ENCODE measurements at regions not wholly inside any gene's neighbourhood (a gene's known extent, or its start where the extent isn't known, plus 50 kb on each side); places are given as distances from the start of the nearest gene placed in this dataset.

- no peak for DNase-seq
Measured at GRCh38 chrX:87727620-87728019, 210.0 kb downstream of the KLHL4 start.

DNA sequence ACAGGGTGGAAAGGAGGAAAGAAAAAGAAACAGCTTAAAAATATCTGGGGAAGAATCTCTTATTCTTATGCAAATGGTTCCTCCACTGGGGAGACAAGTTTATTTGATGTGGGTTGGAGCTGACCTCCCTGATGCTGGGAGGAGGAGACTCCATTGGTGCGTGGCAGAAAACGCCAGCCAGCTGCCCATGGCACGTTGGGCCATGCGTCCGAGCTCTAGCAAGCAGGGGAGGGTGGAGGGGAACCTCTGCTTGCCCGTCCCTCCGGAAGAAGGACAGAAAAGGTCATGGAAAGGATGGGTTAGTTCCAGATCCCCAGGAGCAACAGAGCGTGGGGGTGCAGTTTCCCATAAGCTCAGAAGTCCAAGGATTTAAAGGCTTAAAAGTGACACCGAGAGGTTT, 210.4 kb downstream of the KLHL4 start:
- DNase-seq: no peak

GRCh38 chrX:87728459-87728858, 210.9 kb downstream of the KLHL4 start:
- DNase-seq: no peak

- no peak for DNase-seq
Measured at GRCh38 chrX:87732133-87732532, 214.5 kb downstream of the KLHL4 start.

DNA sequence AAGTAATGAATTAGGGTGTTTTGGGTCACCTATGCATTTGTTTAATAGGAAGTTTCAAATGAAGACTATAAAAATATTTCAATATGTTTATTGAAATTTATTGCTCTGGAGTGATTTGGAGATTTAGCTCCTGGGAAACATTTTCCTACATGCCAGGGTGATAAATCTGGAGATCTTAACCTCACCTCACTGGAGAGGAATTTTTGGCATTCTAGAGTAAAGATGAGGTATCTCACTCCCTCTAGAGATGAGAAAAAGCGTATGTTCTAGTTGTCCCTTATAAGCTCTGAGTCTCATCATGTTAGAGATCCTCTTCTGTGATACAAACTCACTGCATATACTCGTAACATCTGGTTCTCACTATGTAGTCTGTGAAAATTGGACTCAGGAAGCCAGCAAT, 219.0 kb downstream of the KLHL4 start:
- DNase-seq: no peak

GRCh38 chrX:87744391-87744790, 226.8 kb downstream of the KLHL4 start:
- no peak for DNase-seq

DNA sequence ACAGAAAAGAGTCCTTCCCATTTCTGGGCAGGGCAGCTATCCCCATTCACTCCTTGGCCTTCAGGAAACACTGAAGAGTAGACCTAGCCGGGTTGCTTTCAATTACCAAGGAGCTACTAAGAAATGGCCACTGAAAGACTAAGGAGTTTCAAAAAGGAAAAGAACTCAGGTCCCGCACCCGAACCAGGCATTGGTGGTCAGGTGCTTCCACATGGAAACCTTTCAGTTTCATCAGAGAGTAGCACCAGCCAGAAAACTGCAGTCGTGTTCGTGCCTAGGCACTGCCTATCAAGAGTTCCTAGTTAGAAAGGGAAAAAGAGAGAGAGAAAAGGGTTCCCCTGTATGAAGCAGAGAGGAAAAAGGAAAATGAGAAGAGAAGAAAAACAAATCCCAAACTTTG, 237.9 kb downstream of the KLHL4 start:
- no peak for DNase-seq

GRCh38 chrX:87788976-87789375, 271.4 kb downstream of the KLHL4 start:
- DNase-seq: no peak

DNA sequence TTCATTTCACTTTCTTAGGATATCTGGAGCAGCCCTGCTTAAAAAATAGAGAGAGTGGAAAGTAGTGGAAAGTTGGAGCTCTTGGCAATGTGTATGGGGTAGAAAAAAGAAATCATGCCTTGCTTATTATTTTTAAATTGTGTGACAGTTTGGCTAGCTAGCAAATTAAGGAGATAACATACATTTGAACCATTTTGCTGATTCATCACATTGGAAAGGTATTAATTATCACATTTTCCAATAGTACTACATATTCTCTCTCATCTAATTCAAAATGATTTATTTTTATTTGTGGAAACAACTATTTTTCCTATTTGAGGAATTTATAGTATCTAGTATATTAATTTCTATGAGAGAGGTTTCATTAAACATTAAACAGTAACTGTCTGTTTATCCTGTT, 280.4 kb downstream of the KLHL4 start:
- no peak for DNase-seq

GRCh38 chrX:87805829-87806490, 288.4 kb downstream of the KLHL4 start:
- DNase-seq: no peak

DNA sequence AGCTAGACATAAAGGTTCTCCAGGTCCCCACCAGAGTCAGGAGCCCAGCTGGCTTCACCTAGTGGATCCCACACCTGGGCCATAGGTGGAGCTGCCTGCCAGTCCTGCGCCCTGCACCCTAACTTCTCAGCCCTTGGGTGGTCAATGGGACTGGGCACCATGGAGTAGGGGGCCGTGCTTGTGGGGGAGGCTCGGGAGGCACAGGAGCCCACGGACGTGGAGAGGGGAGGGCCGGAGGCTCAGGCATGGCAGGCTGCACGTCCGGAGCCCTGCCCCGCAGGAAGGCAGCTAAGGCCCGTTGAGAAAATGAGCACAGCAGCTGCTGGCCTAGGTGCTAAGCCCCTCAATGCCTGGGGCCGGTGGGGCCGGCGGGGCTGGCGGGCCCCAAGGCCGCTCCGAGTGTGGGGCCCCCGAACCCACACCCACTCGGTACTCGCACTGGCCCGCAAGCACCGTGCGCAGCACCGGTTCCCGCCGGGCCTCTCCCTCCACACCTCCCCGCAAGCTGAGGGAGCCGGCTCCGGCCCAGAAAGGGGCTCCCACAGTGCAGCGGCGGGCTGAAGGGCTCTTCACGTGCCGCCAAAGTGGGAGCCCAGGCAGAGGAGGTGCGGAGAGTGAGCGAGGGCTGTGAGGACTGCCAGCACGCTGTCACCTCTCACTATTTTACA, 291.1 kb downstream of the KLHL4 start:
- DNase-seq: no peak

DNA sequence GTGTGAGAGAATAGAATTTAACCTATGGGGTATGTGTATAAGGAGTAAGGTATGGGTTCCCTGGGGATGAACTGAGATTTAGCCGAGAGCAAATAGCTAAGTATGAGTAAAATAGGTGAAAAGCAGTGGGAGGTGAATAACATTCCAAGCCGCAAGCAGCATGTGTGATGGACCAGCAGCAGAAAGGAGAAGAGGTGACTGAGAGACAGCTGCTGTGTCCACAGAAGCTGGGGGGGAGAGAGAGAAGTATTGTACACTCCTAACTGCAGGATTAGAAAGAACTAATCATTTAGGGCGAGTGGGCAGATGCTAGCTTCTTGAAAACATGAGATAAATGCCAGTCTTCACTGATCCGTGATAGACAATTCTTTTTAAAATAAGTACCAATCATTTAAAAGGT, 296.0 kb downstream of the KLHL4 start:
- DNase-seq: no peak

GRCh38 chrX:87846956-87847355, 329.4 kb downstream of the KLHL4 start:
- DNase-seq: no peak

DNA sequence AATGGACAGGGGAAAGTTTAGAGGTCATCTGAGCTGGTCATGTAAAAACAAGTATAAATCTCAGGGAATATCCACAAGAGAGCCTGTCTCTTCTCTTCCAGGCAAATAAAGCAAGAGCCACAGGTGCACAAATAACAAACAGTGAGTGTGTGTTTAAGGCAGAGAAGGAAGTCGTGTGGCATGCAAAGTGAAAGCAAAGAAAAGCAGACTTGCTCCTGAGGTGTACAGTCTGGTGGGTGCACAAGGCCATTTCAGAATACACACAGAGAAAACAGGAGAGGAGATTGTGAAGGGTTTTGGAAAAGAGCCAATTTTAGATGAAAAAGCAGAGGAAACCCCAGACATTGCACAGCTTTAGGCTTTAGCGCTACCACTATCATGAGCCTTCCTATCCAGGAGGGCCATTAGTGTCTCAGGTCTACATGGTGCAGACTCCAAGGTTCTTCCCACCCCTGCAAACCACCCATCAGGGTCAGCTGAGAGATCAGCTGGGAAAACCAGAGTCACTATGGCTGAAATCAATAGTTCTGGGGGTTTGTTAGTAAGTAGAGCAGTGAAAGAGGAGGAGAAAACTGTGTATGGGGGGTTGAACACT, 355.8 kb downstream of the KLHL4 start:
- no peak for DNase-seq

GRCh38 chrX:87874043-87874442, 356.4 kb downstream of the KLHL4 start:
- DNase-seq: no peak

- DNase-seq: no peak
Measured at GRCh38 chrX:87878926-87879325, 361.3 kb downstream of the KLHL4 start.

- DNase-seq: no peak
Measured at GRCh38 chrX:87890437-87890836, 372.8 kb downstream of the KLHL4 start.

DNA sequence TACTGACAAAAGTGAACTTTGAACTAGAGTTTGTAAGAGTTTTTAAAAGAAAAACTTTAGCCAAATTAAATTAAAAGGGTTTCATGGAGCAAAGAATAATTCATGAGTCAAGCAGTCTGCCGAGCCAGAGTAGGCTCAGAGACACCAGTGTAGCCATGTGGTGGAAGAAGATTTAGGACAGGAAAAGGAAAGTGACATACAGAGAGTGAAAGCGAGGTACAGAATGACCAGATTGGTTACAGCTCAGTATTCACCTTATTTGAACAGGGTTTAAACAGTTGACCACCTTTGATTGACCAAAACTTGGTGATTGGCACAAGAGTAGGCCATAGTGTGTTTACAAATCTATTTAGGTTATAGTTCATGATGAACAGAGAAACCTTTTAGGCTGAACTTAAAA, 377.8 kb downstream of the KLHL4 start:
- no peak for DNase-seq

DNA sequence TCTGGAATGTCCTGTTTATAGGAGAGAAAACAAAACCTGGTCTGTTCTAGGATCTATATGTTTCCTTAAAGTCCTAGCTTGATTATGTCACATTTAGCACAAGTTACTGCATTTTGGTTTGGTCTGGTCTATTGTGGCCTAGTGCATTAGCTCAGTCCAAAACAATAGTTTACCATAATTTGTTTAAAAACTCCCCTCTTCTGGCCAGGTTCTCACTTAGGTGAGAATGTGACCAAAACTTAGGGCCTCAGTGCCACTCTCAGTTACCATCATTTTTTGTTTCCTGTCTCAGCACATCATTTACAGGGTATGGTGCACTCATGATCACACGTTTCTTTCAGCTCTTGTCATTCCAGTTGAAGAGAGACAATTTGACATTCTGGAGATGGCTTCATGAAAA, 378.5 kb downstream of the KLHL4 start:
- no peak for DNase-seq

GRCh38 chrX:87900320-87900908, 382.8 kb downstream of the KLHL4 start:
- no peak for DNase-seq

- DNase-seq: no peak
Measured at GRCh38 chrX:87901060-87901459, 383.5 kb downstream of the KLHL4 start.

DNA sequence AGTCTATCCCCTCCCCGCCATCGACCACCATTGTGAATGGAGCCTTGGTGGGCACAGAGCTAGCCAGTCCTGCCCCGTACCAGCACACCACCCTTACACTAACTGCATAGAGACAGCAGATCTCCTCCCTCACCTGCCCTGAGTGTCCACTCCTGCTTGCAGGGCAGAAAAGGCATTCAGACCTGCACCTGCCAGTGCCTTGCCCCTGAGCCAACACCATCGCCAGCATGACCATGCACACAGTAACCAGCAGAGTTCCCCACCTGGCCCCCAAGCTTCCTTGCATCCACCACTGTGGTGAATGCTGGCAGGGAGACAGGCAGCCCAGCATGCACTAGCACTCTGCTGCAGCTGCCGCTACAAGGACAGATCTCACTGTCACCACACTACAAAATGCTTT, 397.1 kb downstream of the KLHL4 start:
- DNase-seq: no peak

- DNase-seq: no peak
Measured at GRCh38 chrX:87924619-87925018, 407.0 kb downstream of the KLHL4 start.

All from anterior cingulate cortex (tissue), 58 donors.